ENCODE measurements at regions not wholly inside any gene's neighbourhood (a gene's known extent, or its start where the extent isn't known, plus 50 kb on each side); places are given as distances from the start of the nearest gene placed in this dataset.

GRCh38 chr11:115906171-115906570 lies 402.0 kb upstream of the CADM1 start:
- TF ChIP-seq, protein P1, sequence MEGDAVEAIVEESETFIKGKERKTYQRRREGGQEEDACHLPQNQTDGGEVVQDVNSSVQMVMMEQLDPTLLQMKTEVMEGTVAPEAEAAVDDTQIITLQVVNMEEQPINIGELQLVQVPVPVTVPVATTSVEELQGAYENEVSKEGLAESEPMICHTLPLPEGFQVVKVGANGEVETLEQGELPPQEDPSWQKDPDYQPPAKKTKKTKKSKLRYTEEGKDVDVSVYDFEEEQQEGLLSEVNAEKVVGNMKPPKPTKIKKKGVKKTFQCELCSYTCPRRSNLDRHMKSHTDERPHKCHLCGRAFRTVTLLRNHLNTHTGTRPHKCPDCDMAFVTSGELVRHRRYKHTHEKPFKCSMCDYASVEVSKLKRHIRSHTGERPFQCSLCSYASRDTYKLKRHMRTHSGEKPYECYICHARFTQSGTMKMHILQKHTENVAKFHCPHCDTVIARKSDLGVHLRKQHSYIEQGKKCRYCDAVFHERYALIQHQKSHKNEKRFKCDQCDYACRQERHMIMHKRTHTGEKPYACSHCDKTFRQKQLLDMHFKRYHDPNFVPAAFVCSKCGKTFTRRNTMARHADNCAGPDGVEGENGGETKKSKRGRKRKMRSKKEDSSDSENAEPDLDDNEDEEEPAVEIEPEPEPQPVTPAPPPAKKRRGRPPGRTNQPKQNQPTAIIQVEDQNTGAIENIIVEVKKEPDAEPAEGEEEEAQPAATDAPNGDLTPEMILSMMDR (IDR thresholded peaks at IDR 0.05; ENCODE audit: low read depth, low read length, missing control alignments), result no peak
- no peak overlapping the region for H3K4me3 ChIP-seq (ENCODE audit: low read depth, low read length)
- in situ Hi-C loops (cut with HindIII; ENCODE audit: low sequenced_read_pairs), result no loop called here

DNA sequence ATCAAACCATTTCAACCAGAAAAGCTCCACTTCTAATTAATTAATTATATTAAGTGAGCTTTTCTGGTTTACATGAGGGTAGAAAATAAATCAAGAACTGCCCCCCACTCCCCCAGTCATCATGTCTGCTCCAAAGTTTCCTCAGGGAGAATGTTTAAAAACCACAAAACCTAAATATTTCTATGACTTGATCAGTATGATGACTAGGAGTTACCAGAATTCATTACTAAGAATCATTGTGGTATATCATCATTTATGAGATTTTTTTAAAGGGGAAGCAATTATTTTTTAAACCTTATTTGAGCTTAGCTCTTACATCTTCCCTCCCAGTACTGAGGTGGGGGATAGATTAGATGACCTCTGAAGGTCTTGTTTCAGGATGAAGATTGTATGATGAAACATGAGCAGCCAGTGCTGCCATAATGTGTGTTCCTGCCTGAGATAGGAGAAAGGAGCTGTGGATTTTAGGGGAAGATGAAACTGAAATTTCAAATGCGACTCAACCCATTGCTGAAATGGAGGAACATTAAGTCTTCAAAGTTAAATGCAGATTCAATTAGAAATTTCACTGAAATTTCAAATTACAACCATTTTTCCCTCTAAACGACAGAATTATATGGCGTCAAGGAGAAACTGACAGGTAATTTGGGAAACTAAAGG lies 401.3 kb upstream of the CADM1 start:
- TF ChIP-seq, protein P1 (IDR thresholded peaks at IDR 0.05; ENCODE audit: low read depth, low read length, missing control alignments), result no peak
- no peak for DNase-seq (ENCODE audit: low read depth)
- in situ Hi-C loops (cut with HindIII; ENCODE audit: low sequenced_read_pairs), result no loop called here
- no peak overlapping the region for H3K4me3 ChIP-seq (ENCODE audit: low read depth, low read length)

More at GRCh38 chr11:115906171-115906570, 402.0 kb upstream of the CADM1 start:
- no peak for DNase-seq (ENCODE audit: low read depth)

DNA sequence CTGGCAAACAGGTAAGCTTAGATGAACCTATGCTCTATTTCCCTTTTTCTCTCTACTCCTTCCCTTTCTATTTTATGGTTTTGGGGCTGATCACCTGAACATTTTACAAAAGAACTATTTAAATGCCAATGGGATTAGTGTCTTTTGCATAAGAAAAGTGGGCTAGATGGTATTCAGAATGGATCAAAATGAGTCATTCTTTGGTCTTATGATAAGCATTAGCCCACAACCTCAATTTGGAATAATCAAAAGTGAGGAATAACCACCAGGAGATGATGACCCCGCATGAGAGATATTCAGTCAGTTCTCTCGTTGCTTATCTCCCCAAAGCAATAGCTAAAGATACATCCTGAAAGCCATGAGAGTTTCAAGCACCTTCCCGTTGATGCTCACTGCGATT lies 399.0 kb upstream of the CADM1 start:
- in situ Hi-C loops (cut with HindIII; ENCODE audit: low sequenced_read_pairs), result no loop called here
- DNase-seq (ENCODE audit: low read depth), result no peak
- no peak overlapping the region for H3K4me3 ChIP-seq (ENCODE audit: low read depth, low read length)
- TF ChIP-seq, protein P1 (IDR thresholded peaks at IDR 0.05; ENCODE audit: low read depth, low read length, missing control alignments), result no peak

- no peak overlapping the region for H3K4me3 ChIP-seq (ENCODE audit: low read depth, low read length)
- TF ChIP-seq, protein P1 (IDR thresholded peaks at IDR 0.05; ENCODE audit: low read depth, low read length, missing control alignments), result no peak
- in situ Hi-C loops (cut with HindIII; ENCODE audit: low sequenced_read_pairs), result no loop called here
- no peak for DNase-seq (ENCODE audit: low read depth)
Measured at GRCh38 chr11:115901069-115901468, 396.9 kb upstream of the CADM1 start.

GRCh38 chr11:115900111-115900510 lies 395.9 kb upstream of the CADM1 start:
- TF ChIP-seq, protein P1 (IDR thresholded peaks at IDR 0.05; ENCODE audit: low read depth, low read length, missing control alignments), result no peak
- in situ Hi-C loops (cut with HindIII; ENCODE audit: low sequenced_read_pairs), result no loop called here
- DNase-seq (ENCODE audit: low read depth), result no peak
- no peak overlapping the region for H3K4me3 ChIP-seq (ENCODE audit: low read depth, low read length)

DNA sequence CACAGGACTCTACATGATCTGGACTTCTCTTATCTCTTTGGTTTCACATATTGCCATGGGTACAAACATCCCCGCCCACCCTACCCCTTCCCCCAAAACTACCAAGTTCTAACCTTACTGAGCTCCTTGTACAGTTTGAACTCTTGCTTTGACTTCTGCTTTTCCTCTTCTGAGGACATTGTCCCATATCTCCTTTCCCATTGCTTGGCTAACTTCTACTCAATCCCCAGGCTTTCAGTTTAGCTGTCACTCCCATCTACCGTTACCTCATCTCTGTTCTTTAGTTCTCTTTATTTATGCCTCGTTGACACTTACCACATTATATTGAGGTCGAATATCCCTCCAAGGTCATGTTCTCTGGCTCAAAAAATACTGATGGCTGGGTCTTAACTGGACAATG lies 393.5 kb upstream of the CADM1 start:
- no peak overlapping the region for H3K4me3 ChIP-seq (ENCODE audit: low read depth, low read length)
- DNase-seq (ENCODE audit: low read depth), result no peak
- TF ChIP-seq, protein P1 (IDR thresholded peaks at IDR 0.05; ENCODE audit: low read depth, low read length, missing control alignments), result no peak
- in situ Hi-C loops (cut with HindIII; ENCODE audit: low sequenced_read_pairs), result no loop called here
